ENCODE measurements at regions not wholly inside any gene's neighbourhood (a gene's known extent, or its start where the extent isn't known, plus 50 kb on each side); places are given as distances from the start of the nearest gene placed in this dataset.

- no peak for DNase-seq
Measured at GRCh38 chr10:71028066-71028465, 139.7 kb upstream of the PCBD1 start.

- no peak for DNase-seq
Measured at GRCh38 chr10:71029411-71029892, 141.1 kb upstream of the PCBD1 start.

GRCh38 chr10:71029907-71030306 lies 141.5 kb upstream of the PCBD1 start:
- DNase-seq = no peak

DNA sequence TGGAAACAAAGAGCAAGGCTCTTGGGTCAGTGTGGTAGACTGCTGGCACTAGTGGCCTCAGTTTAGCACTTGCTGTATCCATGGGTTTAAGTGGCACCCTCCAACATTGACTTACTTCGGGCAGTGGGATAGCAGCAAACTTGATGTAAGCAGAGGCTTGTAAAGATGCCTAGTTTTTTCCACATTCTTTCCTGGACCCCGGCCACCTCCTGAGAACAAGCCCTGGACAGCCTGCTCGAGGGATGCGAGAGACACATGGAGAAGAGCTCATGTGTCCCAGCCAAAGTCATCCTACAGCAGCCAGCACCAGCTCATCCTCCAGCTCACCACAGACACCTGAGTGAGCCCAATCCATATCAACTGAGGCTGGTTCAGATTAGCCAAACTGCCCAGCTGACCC lies 142.7 kb upstream of the PCBD1 start:
- DNase-seq = no peak

DNA sequence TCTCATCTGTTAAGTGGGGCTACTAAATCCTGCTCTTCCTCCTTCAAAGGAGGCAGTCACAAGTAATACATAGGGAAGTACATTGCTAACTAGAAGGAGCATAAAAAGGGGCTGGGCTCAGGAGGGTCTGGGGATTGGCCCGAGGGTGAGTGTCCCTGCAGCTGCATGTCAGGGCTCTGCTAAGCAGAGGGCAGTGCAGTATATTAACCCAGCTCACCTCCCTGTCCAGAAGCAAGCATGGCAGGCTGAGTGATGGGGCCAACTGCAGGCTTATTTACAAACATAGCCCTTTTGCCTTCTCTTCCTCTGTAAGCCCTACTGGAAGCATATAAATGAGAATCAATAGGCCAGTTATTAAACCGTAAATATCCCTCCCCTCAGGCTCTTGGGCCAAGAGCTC lies 143.2 kb upstream of the PCBD1 start:
- no peak for DNase-seq

DNA sequence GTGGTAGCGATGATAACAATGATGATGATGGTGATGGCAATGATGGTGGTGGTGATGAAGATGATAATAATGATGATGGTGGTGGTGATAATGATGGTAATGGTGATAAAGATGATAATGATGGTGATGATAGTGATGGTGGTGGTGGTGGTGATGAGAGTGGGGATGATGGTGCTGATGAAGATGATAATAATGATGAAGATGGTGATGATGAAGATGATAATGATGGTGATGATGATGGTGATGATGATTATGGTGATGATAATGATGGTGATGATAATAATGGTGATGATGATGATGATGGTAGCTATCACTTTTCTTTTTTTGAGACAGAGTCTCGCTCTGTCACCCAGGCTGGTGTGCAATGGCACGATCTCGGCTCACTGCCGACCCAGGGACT lies 144.5 kb upstream of the PCBD1 start:
- DNase-seq = no peak

DNA sequence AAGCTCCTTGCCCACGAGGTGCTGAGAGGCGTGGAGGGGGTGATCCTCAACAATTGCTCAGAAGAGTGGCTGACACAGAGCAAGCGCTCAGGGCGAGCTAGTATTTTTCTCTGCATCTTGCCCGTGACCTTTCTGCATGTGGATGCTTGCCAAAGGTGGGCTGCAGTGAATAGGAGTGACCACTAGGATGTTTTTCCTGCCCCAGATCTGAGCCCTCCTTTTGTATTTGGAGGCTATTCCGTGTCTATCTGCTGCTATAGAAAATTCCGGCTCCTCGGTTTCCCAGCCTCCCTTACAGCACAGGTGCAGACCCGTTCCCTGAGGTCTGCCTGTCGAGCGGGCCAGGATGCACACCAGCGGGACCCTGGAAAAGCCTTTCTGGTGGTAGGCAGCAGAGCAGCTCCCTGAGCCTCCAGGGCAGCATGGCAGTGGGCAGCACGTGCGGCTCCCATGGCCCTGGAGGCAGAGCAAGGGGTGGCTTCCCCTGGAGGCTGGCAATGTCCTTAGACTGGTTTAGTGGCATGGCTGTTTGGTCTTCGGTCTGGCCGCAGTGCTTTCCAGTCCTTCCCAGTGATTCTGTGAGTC lies 145.1 kb upstream of the PCBD1 start:
- no peak for DNase-seq

GRCh38 chr10:71035511-71036296 lies 147.3 kb upstream of the PCBD1 start:
- no peak for DNase-seq

DNA sequence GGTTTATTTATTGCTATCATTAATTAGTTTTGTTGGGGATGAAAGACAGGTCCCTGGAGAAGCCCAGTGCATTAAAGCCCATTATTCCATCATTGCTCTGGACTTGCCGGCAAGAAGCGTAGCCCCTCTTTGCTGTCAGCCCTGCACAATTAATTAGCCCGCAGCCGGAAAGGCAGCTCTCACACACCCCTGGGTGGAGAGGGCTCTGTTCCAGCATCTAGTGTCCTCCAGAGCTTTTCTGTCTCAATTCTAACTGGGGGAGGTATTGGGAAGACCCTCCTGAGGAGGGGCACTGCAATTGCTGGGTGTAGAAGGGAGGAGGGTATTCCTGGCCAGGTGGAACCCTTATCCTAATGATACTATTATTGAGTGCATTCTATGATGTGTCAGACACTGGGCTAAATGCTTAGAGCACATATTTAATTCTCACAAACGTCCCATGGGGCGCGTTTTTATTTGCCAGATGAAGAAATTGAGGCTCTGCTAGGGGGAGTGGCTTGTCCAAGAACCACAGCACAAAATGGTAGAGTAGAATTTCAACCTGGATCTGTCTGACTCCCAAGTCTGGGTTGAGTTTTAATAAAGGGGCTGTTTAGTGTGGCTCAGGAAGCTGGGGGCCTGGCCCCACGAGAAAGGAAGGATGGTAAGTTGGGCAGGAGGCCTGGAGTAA lies 148.1 kb upstream of the PCBD1 start:
- DNase-seq = no peak

GRCh38 chr10:71038091-71038633 lies 149.8 kb upstream of the PCBD1 start:
- no peak for DNase-seq

DNA sequence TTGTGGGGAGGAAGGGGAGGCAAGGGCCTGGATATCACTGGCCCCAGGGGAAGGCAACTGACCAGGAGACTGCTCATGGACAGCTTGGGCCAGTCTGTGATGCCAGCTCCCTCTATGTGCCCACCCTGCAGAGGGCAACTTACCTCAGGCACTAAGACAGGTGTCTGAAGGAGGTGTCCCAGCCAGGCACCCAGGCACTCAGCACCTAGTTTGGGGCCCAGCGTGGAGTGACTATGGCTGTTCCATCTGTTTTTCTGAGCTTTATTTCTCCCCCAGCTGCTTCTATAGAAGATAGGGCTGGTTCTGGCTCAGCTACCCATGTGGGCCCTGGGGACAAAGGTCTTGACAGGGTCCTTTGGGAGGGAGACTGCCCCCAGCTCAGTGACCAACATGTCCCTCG lies 150.6 kb upstream of the PCBD1 start:
- DNase-seq = no peak

GRCh38 chr10:71039551-71039950 lies 151.2 kb upstream of the PCBD1 start:
- no peak for DNase-seq

DNA sequence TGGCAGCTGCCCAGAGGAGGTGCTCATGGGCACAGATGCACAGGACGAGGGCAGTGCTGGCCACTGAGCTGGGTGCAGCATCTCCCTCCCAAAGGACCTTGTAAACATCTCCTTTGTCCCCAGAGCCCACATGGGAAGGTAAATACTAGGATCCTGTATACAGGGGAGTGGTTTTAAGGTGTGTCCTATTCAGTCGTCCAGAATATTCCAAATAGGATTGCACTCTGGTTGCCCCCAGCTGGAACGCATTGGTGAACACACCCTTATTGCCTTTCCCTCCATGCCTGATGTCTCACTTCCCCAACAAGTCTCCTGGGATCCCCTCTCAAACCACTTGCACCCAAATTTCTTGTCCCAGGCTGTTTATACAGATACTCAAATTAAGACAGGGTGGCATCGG lies 152.0 kb upstream of the PCBD1 start:
- DNase-seq = no peak

GRCh38 chr10:71040846-71041605 lies 152.7 kb upstream of the PCBD1 start:
- DNase-seq = no peak

DNA sequence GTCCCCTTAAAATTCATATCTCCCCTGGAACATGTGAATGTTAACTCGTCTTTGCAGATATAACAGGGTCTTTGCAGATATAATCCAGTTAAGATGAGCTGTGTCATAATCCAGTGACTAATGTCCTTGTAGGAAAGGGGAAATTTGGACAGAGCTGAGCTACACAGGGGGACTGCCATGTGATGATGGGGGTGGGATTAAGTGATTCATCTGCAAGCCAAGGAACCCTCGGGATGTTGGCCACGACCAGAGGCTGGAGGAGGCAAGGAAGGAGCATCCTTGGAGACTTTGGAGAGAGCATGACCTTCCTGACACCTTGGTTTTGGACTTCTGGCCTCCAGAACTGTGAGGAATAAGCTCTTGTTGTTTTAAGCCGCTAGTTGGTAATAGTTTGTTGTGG lies 153.9 kb upstream of the PCBD1 start:
- no peak for DNase-seq

GRCh38 chr10:71042699-71043098 lies 154.3 kb upstream of the PCBD1 start:
- DNase-seq = no peak

DNA sequence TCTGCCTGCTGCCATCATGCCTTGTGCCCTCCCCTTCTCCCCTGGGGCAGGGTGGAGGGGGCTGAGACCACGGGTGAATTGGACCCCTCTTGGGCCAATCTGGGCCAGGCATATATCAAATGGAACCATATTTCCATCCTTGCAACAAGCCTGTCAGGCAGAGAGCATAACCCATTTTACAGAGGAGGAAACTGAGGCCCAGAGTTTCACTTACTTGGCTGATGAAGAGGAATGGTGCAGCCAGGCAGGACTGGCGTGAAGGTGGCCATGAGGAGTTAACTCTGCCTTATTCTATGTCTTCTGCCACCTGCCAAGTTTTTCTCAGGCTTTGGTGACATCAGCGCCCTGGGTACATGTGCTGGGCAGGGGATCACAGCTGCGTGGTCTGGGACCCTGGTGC lies 155.5 kb upstream of the PCBD1 start:
- no peak for DNase-seq

DNA sequence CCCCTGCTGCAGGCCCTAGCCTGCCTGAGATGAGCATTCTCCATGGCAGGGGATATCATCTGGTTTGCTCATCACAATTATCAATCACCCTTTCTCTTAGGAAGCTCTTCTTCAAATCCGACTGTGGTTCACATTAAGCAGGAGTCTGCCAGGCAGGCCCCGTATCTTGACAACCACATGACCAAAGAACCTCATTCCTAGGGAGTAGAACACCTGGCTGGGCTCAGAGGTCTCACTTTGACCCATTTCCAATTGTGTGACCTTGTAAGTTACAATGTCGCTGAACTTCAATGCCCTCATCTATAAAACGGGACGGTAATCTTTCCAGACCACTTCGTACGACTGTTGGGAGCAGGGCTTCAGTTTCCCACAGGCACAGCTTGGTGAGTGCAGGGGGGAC lies 156.4 kb upstream of the PCBD1 start:
- DNase-seq = no peak

DNA sequence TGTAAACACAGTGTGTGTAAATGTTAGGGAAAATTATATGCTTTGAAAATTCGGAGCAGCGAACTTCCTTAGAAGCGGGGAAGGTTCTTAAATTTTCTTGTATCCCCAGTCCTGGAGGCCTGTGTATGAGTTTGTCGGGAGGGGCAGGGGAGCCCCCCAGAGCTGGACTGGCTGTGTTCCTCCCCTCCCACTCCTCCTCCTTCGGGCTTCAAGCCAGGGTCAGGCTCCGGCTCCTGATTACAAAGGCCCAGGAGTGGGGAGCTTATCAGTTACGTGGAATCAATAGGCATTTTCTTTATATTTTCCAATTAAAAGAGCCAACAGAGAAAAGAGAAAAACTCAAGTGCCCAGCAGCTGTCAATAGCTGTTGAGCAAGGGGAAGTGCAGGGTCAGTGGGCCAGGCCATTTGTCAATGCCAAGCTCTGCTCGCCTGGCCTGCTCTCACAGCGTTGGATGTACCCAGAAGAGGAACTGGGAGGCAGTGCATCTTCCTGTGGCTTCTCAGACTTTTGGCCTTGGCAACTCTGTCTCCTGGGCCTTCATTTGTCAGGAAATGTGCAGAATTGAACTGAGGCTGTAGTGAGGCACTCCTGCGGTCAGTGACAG lies 156.9 kb upstream of the PCBD1 start:
- no peak for DNase-seq

DNA sequence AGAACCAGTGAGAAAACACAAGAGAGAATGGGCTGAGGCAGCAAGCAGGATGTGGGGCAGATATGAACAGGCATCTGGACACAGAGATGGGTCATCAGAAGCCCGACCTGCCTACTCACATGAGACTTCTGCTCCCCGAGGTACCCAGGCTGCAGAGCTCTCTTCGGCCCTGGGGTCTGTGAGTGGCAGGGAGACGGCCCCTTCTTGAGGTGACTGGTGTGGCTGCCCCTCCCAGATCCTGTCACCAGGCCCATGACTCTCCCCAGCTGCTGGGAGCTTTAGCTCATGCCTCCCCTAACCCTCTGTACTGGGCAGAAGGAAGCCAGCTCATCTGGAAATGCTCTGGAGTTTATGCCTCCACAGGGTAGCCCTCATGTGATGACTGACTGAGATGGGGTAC lies 157.6 kb upstream of the PCBD1 start:
- no peak for DNase-seq

- DNase-seq = no peak
Measured at GRCh38 chr10:71046747-71047146, 158.4 kb upstream of the PCBD1 start.

DNA sequence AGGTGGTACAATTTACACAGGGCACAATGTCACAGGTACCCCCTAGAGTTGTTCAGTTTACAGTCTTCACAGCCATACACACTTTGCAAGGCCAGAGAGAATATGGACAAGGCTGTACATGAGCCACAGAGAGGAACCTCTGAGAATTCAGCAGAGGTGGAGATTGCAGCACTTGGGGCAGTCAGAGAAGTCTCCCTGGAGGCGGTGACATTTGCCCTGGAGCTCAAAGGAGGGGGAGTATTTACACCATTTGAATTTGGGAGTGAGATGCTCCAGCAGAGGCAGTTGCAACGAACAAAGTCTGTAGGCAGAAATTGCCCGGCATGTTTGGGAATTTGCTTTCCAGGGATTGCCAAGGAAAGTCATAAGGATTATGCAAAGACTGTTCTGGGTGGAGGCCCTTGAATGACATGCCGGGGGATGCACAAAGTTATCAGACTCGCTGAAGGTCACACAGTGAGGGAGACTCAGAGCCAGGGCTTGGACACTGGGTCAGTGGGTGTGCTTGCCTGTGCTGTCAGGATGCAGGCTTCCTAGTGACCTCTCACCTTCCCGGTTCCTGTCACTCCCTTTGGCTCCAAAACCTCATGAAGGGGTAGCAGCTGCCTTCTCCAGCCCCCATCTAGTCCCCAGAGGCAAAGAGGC lies 160.7 kb upstream of the PCBD1 start:
- no peak for DNase-seq
